ENCODE measurements at regions not wholly inside any gene's neighbourhood (a gene's known extent, or its start where the extent isn't known, plus 50 kb on each side); places are given as distances from the start of the nearest gene placed in this dataset.
"Not testable (repeated sequence)": the region's sequence is repeated elsewhere in the genome, so short reads cannot be mapped to it uniquely, and the experiment has no call there.

- H3K27ac ChIP-seq (ENCODE audit: insufficient read depth, low read length); H3K9ac ChIP-seq (ENCODE audit: low read depth, low read length); H2BK5ac ChIP-seq (ENCODE audit: low read depth, low read length, poor library complexity, severe bottlenecking); H4K20me1 ChIP-seq (ENCODE audit: insufficient read depth, low read length); H3K36me3 ChIP-seq (ENCODE audit: control insufficient read depth, insufficient read depth, low read length); H2AK9ac ChIP-seq (replicated peaks; ENCODE audit: low read depth, low read length, poor library complexity); H2AFZ ChIP-seq (replicated peaks; ENCODE audit: low read length, poor library complexity); in situ Hi-C loops (cut with MboI; ENCODE audit: low sequenced_read_pairs); H2BK15ac ChIP-seq (ENCODE audit: low read depth, low read length); H3K9me1 ChIP-seq (ENCODE audit: insufficient read depth, low read length); intact Hi-C loops (cut with micrococcal nuclease); BruUV-seq (replicated peaks); H3K56ac ChIP-seq (ENCODE audit: extremely low read depth, insufficient read depth, low read length); H3K27me3 ChIP-seq (ENCODE audit: control insufficient read depth, insufficient read depth, low read length); POLR2A ChIA-PET (ENCODE audit: unreplicated experiment); H4K8ac ChIP-seq (ENCODE audit: low read depth in 2 of 2, low read length in 2 of 2); H3K4me2 ChIP-seq (ENCODE audit: low read depth, low read length); CTCF ChIA-PET; DNase-seq; H2BK20ac ChIP-seq (ENCODE audit: low read depth, low read length); H2BK120ac ChIP-seq (ENCODE audit: low read depth, low read length); H3K14ac ChIP-seq (replicated peaks; ENCODE audit: low read depth, low read length); H2AK5ac ChIP-seq (ENCODE audit: low read depth, low read length); H3K4ac ChIP-seq (ENCODE audit: low read depth, low read length); H3K4me3 ChIP-seq (ENCODE audit: insufficient read depth, low read depth, low read length); H3K23ac ChIP-seq (ENCODE audit: low read depth, low read length); H4K91ac ChIP-seq (ENCODE audit: insufficient read depth, low read depth, low read length); H3K18ac ChIP-seq (ENCODE audit: low read depth, low read length); H4K5ac ChIP-seq (ENCODE audit: low read depth, low read length); H3K9me3 ChIP-seq (ENCODE audit: control insufficient read depth, insufficient read depth, low read length); H3K79me1 ChIP-seq (ENCODE audit: low read depth in 1 of 2, low read length in 2 of 2); ATAC-seq (ENCODE audit: low read depth); H3K4me1 ChIP-seq (ENCODE audit: control insufficient read depth, insufficient read depth, low read length); dilution Hi-C loops (cut with HindIII; ENCODE audit: low sequenced_read_pairs, unreplicated experiment): not testable (repeated sequence)
- WGBS, 2 experiments (ENCODE audit: extremely low coverage in 2 of 2, insufficient read length in 1 of 2) = no CpG with 5 or more reads among the region's 2 CpGs
Measured at GRCh38 chr2:131958019-131958609, 203.6 kb downstream of the ANKRD30BL start.

GRCh38 chr2:131948641-131949040 is 213.1 kb downstream of the ANKRD30BL start:
- H3K9ac ChIP-seq (ENCODE audit: low read depth, low read length); H3K14ac ChIP-seq (replicated peaks; ENCODE audit: low read depth, low read length); H3K36me3 ChIP-seq (ENCODE audit: control insufficient read depth, insufficient read depth, low read length); ATAC-seq (ENCODE audit: low read depth); H2AK9ac ChIP-seq (replicated peaks; ENCODE audit: low read depth, low read length, poor library complexity); intact Hi-C loops (cut with micrococcal nuclease); H2BK20ac ChIP-seq (ENCODE audit: low read depth, low read length); H4K5ac ChIP-seq (ENCODE audit: low read depth, low read length); H3K27me3 ChIP-seq (ENCODE audit: control insufficient read depth, insufficient read depth, low read length); H3K56ac ChIP-seq (ENCODE audit: extremely low read depth, insufficient read depth, low read length); H2AFZ ChIP-seq (replicated peaks; ENCODE audit: low read length, poor library complexity); H2AK5ac ChIP-seq (ENCODE audit: low read depth, low read length); H2BK5ac ChIP-seq (ENCODE audit: low read depth, low read length, poor library complexity, severe bottlenecking); H3K9me3 ChIP-seq (ENCODE audit: control insufficient read depth, insufficient read depth, low read length); H3K4ac ChIP-seq (ENCODE audit: low read depth, low read length); H3K4me1 ChIP-seq (ENCODE audit: control insufficient read depth, insufficient read depth, low read length); CTCF ChIA-PET; H2BK120ac ChIP-seq (ENCODE audit: low read depth, low read length); H3K18ac ChIP-seq (ENCODE audit: low read depth, low read length); H4K91ac ChIP-seq (ENCODE audit: insufficient read depth, low read depth, low read length); H3K79me1 ChIP-seq (ENCODE audit: low read depth in 1 of 2, low read length in 2 of 2); H3K9me1 ChIP-seq (ENCODE audit: insufficient read depth, low read length); in situ Hi-C loops (cut with MboI; ENCODE audit: low sequenced_read_pairs); H3K4me3 ChIP-seq (ENCODE audit: insufficient read depth, low read depth, low read length); dilution Hi-C loops (cut with HindIII; ENCODE audit: low sequenced_read_pairs, unreplicated experiment); H4K20me1 ChIP-seq (ENCODE audit: insufficient read depth, low read length); POLR2A ChIA-PET (ENCODE audit: unreplicated experiment); H2BK15ac ChIP-seq (ENCODE audit: low read depth, low read length); H4K8ac ChIP-seq (ENCODE audit: low read depth in 2 of 2, low read length in 2 of 2); H3K23ac ChIP-seq (ENCODE audit: low read depth, low read length); H3K4me2 ChIP-seq (ENCODE audit: low read depth, low read length); BruUV-seq (replicated peaks); H3K27ac ChIP-seq (ENCODE audit: insufficient read depth, low read length); DNase-seq: not testable (repeated sequence)

Data from IMR-90 (cell line).